ENCODE measurements at regions not wholly inside any gene's neighbourhood (a gene's known extent, or its start where the extent isn't known, plus 50 kb on each side); places are given as distances from the start of the nearest gene placed in this dataset.

DNA sequence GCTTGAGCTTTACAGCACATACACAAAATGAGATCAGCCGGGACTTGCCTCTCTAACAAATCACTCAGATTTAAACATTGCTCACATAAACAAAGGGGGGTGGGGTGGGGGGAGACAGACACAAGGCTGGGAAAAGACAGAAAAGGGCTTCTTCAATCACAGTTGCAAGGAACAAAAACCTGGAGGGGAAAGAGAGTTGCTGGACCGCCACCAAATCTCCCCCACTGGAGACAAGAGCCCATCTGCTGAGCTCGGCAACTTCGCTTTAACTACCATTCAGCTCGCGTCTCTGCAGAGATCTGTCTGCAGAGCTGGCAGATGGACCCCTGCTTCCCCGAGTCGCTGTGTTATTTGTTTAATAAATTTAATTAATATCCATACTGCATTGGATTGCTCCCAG, 165.0 kb downstream of the RCN1 start:
- DNase-seq (ENCODE audit: low read depth, low spot score) = no peak
- H3K4me3 ChIP-seq (ENCODE audit: low read length) = no peak overlapping the region

DNA sequence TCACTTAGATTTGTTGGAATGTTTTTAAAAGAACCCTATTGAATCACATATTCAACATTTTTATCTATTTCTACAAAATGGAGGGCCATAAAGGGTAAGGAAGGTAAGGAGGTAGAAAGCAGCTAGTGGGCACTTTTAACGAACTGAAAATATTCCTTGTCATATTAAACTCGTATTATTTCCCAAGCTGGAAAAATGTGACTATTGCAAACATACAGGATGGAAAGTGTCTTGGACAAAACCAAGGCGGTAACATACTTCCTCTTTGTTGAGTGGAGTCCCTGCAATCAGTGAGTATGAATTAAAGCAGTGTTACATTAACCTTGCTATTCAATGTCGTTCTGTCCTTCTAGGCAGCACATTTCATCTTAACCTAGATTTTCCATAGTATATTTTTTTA, 165.6 kb downstream of the RCN1 start:
- no peak for DNase-seq (ENCODE audit: low read depth, low spot score)
- no peak overlapping the region for H3K4me3 ChIP-seq (ENCODE audit: low read length)

DNA sequence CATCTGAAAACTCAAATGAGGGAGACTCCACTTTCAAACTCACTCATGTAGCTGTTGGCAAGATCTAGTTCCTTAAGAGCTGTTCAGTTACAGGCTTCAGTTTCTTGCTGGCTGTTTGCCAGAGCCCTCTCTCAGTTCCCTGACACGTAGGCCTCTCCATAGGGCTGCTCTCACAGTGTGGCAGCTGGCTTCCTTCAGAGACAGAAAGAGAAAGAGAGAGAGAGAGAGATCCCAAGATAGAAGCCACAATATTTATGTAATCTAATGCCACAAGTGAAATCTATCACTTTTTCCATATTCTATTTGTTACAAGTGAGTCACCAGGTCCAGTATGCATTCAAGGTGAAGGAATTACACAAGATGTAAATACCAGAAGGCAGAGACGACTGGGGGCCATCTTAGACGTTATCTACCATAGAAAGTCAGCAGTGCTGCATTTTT, 168.8 kb downstream of the RCN1 start:
- no peak overlapping the region for H3K4me3 ChIP-seq (ENCODE audit: low read length)
- peak; percentile 74 for DNase-seq (ENCODE audit: low read depth, low spot score)

DNA sequence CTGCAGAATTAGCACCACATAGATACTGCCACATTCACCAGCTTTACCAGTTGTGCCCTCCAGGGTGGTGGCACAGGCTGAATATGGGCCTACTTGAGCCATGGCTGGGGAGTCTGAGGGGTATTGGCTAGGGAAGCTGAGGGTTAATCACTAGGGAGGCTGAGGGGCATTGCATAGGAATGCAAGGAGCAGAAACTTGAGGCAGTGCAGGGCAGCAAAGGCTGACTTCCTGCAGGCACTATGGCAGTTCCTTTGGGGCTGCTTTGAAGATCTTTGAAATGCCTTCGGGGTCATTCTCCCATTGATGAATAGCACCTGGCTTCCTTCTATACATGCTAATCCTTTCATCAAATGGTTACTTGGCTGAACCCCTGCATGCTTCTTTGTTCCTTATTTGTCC, 171.5 kb downstream of the RCN1 start:
- DNase-seq (ENCODE audit: low read depth, low spot score) = no peak
- no peak overlapping the region for H3K4me3 ChIP-seq (ENCODE audit: low read length)

DNA sequence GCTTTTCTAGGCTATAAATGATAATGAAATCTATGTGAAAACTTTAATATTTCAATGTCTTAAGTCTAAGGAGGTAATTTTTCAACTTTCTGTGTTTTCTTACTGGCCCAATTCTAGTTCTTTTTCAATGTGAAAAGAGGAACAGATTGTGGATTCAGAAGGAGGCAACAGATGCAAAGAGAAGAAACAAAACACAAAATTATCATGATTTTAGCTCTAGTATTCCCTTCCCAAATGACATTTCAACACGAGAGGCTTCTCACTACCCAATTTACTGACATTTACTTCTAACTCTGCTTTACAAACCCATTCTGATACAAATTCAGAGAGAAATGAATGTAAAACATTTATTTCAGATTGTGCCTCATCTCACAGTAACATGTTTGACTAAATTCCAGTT, 169.4 kb downstream of the WT1 start:
- no peak overlapping the region for H3K4me3 ChIP-seq (ENCODE audit: low read length)
- DNase-seq (ENCODE audit: low read depth, low spot score) = no peak

DNA sequence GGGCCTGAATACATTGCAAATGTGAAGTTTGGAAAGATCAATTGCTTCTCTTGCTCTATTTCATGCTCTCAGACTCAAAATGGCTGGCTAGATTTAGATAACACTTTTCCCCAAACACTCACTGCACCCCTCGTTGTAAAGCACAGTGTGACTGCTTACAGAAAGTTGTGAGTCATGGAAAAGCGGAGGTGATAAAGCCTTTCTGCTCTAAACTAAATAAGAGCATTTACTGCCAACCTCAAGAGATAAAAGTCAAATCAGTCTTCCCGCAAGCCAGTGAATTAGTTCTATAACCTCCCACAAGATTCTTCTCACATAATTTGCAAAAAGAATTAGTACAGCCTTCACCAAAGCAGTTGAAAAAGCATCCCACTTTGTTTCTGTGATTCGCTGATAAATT, 168.7 kb downstream of the WT1 start:
- DNase-seq (ENCODE audit: low read depth, low spot score) = no peak
- no peak overlapping the region for H3K4me3 ChIP-seq (ENCODE audit: low read length)

DNA sequence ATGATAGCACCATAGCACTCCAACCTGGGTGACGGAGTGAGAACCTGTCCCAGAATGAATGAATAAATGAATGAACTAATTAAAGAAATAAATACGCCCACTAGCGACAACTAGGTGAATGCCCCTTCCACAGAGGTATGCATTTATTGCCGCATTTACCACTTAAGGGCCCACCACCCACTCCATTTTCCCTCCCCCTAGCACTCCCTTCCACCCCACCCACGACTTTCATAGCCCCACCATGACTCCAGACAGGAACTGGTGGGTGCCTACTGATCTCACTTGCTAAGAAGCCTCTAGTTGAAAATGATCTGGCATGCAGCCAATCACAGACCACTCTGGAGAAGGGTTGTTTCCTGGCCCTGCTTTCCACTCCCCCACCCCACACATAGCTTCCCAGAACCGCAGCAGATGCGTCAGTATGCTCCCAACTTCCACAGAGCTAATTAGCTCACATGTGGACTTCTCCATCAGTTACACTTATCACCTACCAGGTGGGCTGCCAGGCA, 167.6 kb downstream of the WT1 start:
- no peak for DNase-seq (ENCODE audit: low read depth, low spot score)
- H3K4me3 ChIP-seq (ENCODE audit: low read length) = no peak overlapping the region

DNA sequence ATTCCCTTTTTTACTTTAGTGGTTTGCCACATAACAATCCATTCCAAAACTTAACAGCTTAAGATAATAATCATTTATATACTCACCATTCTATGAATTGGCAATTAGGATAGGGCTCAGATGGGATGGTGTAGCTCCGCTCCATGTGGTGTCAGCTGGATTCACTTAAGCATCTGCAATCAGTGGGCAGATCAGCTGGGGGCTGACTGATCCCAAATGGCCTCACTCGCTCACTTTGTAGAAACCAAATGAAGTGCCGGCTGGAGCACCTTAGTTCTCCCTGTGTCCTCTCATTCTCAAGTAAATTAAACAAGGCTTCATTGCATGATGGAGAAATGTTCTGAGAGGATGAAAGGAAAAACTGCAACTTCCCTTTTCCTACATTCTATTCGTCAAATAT, 161.4 kb downstream of the WT1 start:
- no peak overlapping the region for H3K4me3 ChIP-seq (ENCODE audit: low read length)
- no peak for DNase-seq (ENCODE audit: low read depth, low spot score)

DNA sequence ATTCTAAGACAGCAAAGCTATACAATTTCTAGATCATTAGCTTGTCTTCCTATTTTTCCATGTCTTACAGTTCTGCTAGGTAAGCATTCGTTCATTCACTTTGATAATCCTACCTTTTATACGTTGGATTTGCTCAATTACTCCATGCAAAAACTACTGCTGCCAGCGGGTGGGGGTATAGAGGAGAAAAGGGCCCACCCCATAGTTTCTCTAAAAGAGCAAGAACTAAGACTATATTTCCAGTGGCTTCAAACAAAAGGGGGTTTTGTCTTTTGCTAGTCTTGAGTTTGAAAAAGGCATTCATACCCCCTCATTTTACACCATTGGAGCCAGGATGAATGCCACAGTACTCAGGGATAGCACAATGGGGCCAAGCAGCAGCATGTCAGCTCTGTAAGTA, 155.7 kb downstream of the WT1 start:
- no peak for DNase-seq (ENCODE audit: low read depth, low spot score)
- H3K4me3 ChIP-seq (ENCODE audit: low read length) = no peak overlapping the region

DNA sequence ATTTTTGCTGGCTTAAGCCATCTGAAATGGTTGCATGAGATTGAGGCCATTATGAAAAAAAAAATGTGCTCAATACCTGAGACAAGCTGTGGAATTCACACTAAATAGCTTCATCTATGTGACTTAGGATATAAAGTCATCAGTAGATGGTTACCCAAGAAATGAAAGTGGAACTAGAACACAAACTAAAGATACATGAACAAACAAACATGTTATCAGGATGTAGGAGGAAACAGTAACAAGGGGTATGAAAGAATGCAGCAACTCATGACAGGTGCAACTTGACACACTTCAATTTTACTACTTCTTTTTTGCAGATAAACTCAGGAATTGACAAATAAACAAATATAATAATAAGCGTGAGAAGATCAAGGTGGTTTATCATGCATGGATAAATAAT, 155.0 kb downstream of the WT1 start:
- no peak for DNase-seq (ENCODE audit: low read depth, low spot score)
- H3K4me3 ChIP-seq (ENCODE audit: low read length) = no peak overlapping the region

DNA sequence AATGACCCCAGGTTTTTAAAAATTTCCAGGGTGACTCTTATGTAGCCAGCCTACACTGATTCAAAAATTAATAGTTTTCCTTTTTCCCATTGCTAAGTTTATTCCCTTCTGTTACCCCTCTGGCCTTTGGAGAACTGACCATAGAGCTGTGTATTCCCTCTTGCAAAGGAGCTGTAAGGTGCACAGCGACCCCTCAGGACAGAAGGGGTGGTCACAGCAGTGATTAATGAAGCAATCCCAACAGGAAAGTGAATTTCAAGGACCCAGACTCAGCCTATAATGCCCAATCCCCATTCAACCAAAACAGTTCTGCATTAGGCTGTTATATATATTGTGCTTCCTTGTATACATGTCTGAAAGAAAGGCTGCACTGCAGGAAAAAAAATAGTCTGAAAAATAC, 147.1 kb downstream of the WT1 start:
- H3K4me3 ChIP-seq (ENCODE audit: low read length) = no peak overlapping the region
- no peak for DNase-seq (ENCODE audit: low read depth, low spot score)

DNA sequence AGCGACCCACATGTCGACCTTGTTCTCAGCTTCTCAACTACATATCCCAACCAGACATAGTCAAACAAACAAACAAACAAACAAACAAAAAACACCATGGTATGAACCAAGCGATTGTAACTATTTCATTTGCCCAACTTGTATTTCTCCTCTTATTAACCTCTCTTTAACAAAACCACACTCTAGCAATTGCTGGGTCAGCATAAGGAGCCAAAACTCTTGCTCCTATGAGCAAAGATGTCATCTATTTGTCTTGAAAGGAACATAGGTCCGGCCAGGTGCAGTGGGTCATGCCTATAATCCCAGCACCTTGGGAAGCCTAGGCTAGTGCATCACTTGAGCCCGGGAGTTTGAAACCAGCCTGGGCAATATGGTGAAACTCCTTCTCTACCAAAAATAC, 145.6 kb downstream of the WT1 start:
- H3K4me3 ChIP-seq (ENCODE audit: low read length) = no peak overlapping the region
- no peak for DNase-seq (ENCODE audit: low read depth, low spot score)

DNA sequence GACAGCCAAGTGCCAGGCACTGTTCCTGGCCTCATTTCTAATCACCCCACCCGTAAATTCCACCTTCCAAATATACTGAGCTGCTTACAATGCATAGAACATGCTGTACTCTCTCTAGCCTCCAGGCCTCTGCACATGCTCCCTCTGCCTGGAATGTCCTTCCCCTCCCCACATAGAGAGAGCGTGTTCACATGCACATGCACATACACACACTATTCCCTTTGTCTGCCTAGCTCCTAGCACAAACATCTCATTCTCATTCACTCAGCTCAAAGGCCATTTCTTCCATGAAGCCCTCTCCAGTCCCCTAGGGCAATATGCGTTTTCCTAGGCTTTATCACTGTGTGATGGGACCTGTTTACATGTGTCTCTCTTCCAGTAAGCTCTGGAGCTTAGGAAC, 144.6 kb downstream of the WT1 start:
- DNase-seq (ENCODE audit: low read depth, low spot score) = no peak

DNA sequence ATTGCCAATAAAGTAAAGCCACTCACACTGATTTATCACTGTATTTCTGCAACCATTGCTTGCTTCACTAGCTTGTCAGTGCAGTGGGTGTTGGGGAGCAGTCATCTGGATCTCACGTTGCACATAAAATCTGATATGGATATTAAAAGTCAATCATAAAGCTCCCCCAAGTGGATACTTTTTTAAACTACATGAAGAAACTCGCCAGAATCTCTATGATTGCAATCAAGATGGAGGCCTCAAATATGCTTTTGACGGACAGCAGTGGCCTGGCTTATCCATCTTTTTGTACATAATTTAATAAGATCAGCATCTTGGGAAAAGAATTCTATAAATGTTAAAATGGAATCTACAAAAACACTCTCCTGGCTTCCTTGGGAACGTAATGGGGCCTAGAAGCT, 137.7 kb downstream of the WT1 start:
- H3K4me3 ChIP-seq (ENCODE audit: low read length) = no peak overlapping the region
- DNase-seq (ENCODE audit: low read depth, low spot score) = peak; percentile 58

More for the DNA sequence above, 144.6 kb downstream of the WT1 start:
- no peak overlapping the region for H3K4me3 ChIP-seq (ENCODE audit: low read length)

DNA sequence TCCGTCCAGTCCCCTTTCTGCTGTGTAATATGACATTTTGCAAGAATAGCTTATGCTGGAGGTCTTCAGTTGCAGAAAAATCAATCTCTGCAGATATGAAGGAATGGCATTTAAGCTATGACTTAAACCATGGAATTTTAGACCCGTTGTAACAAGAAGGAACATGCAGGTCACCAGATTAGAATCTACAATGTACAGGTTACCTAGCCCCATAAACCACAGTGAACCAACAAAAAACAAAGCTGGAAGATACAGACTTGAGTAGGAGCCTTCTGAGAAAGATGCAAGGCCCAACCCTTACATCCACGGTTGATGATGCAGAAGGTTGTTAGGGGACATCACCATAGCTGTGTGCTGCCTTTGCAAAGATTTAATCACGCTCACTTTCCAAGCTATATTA, 132.5 kb downstream of the WT1 start:
- DNase-seq (ENCODE audit: low read depth, low spot score) = no peak
- H3K4me3 ChIP-seq (ENCODE audit: low read length) = no peak overlapping the region

DNA sequence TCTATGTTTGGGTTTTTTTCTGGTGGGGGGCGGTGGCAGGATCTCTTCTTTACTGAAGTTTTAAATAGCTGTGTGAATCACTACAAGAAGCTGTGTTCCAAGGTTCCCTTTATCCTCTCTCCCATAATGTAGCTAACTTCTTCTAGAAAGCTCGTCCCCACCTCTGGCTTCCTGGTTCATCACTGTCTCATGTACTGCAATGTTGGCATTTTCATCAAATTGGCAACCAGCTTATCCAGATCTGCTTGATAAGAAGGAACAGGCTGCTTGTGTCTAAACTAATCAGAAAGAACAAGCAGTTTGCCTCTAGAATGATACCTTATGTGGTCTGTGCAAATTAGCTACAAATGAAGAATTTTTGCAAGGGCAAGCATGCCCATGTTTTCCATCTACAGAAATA, 130.8 kb downstream of the WT1 start:
- no peak overlapping the region for H3K4me3 ChIP-seq (ENCODE audit: low read length)
- DNase-seq (ENCODE audit: low read depth, low spot score) = no peak

DNA sequence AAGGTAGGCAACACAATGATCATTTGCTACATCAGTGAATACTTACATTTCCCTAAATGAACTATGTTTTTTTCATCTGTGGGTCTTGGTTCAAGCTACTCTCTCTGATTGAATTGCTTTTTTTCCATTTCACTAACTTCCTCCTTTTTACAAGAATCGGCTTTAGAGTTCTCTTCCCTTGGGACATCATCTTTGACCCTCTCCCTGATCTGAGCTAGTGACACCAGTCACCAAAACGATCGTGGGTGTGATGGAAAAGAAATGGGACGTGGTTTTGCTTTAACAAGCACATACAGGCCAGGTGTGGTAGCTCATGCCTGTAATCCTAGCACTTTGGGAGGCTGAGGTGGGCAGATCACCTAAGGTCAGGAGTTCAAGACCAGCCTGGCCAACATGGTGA, 129.9 kb downstream of the WT1 start:
- no peak overlapping the region for H3K4me3 ChIP-seq (ENCODE audit: low read length)
- no peak for DNase-seq (ENCODE audit: low read depth, low spot score)

DNA sequence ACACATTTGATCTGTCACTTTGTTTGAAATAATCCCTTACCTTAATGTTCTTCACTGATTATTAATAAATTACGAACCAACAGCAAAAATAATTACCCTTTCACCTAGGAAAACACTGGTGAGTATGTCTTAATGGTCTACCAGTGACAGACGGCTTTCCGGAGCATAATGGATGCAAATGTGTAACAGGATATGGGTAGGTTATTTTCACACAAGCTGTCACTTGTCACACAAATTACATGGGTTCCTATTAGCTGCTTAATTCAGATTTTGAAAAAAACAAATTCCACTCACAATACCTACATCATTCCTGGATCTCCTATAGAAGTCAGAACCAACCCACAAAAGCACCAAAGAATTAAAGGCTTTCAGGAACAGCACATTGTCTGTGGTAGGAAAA, 127.9 kb downstream of the WT1 start:
- H3K4me3 ChIP-seq (ENCODE audit: low read length) = no peak overlapping the region
- no peak for DNase-seq (ENCODE audit: low read depth, low spot score)

DNA sequence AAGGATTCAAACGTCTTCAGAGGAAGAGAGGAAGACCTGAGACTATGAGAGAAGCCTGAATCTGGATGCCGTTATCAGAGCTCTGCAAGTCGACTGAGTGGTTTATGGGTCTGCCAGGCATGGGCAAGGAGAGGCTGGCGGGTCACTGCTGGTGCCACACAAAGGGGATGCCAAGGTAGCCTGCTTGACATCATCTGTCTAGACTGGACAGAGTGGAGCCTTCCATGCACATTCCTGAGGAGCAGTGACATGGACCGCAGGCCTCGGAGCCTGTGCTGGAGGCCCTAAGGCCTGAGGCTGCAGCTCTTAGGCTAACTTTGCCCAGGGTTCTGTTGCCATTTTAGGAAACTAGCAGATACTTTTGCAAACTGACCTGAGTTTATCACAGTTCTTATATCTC, 127.4 kb downstream of the WT1 start:
- no peak for DNase-seq (ENCODE audit: low read depth, low spot score)

DNA sequence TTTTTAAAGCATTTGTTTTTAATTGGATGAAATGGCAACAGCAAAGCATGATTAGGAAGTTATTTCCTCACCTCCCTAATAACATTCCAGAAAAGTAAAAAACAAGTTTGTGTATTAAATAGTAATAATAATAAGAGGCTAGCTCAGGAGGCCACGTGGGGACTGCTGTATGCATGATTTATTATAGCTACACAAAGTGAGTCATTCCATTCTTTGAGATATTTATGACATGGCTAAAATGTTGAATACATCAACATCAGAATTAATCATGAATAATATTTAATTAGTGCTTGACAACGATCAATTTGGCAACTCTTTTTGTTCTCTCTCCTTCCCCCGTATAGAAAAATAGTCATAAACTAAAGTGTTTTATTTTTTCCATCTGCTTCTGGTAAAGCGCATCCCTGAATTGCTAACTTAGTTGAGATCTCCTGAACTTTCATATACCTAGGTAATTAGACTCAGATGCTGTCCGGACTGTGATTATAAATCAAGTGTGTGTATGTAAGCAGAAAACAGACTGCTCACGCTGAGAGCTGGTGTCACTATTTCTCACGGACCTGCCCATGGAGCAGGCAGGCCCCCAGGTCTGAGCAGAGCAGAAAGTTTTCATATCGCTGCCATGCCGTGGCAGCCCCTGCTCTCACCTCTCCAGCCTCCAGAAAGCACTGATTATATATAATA, 125.7 kb downstream of the WT1 start:
- H3K4me3 ChIP-seq (ENCODE audit: low read length) = no peak overlapping the region
- no peak for DNase-seq (ENCODE audit: low read depth, low spot score)

More for the DNA sequence above, 127.4 kb downstream of the WT1 start:
- no peak overlapping the region for H3K4me3 ChIP-seq (ENCODE audit: low read length)

DNA sequence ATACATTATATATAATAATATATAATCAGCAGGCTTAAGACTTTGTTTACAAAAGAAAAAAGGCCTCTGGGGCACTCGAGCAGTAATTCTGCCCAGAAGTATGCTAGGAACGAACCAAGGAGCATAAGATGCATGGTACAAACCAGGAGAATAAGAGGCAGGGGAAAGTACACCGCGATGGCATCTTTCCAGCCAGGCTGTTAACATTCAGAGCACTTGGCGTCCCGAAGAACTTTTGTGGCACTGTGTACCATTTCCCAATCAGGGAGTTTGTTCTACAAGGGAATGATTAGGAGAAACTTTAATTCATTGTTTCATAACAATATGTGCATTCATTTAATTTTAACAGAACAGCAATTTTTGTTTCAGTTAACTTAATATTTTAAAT, 125.1 kb downstream of the WT1 start:
- no peak overlapping the region for H3K4me3 ChIP-seq (ENCODE audit: low read length)
- no peak for DNase-seq (ENCODE audit: low read depth, low spot score)
